Natural killer cell (primary cell): ENCODE measurements at regions not wholly inside any gene's neighbourhood (a gene's known extent, or its start where the extent isn't known, plus 50 kb on each side); places are given as distances from the start of the nearest gene placed in this dataset.
"Not testable (repeated sequence)": the region's sequence is repeated elsewhere in the genome, so short reads cannot be mapped to it uniquely, and the experiment has no call there.

Source experiments
- ATAC-seq, 3 donors: fragments of 150-1000 bp in 2 of 3; fragments of 200-7000 bp in 1 of 3; cut with Tn5 transposase; 1 replicate in 1 of 3; 2 replicates in 2 of 3; pipeline ENCODE4 v1.10.0; 2021; ENCODE audit warnings: mild to moderate bottlenecking in 2 of 3, moderate library complexity in 2 of 3
- DNase-seq, 2 donors: peaks; one replicate each; pipeline versions ENCODE4 v3.0.0 to v3.0.0-alpha.2; 2013 to 2021; ENCODE audit warnings: mixed read lengths in 1 of 2
- H3K27ac ChIP-seq: one replicate; pipeline ENCODE4 v1.5.1; 2013; ENCODE audit warnings: mild to moderate bottlenecking, low read length
- H3K27me3 ChIP-seq: one replicate; pipeline ENCODE4 v1.6.1; 2013; ENCODE audit warnings: low read length; ENCODE audit not compliant: control insufficient read depth, insufficient read depth
- H3K36me3 ChIP-seq: one replicate; pipeline ENCODE4 v1.6.1; 2013; ENCODE audit warnings: low read length; ENCODE audit not compliant: control insufficient read depth, insufficient read depth
- H3K4me1 ChIP-seq: one replicate; pipeline ENCODE4 v1.6.1; 2013; ENCODE audit warnings: low read length; ENCODE audit not compliant: control insufficient read depth, insufficient read depth
- H3K4me3 ChIP-seq: one replicate; pipeline ENCODE4 v1.5.1; 2013; ENCODE audit warnings: low read length
- H3K9me3 ChIP-seq: one replicate; pipeline ENCODE4 v1.6.1; 2013; ENCODE audit warnings: low read length; ENCODE audit not compliant: control insufficient read depth, insufficient read depth
- H3K27ac Mint-ChIP-seq, 2 donors: one replicate each; pipeline ENCODE4 v1.8.0; 2022; ENCODE audit warnings: mild to moderate bottlenecking in 2 of 2, mixed read lengths in 2 of 2, moderate library complexity in 1 of 2
- H3K27me3 Mint-ChIP-seq, 2 donors: one replicate each; pipeline ENCODE4 v1.8.0; 2022; ENCODE audit warnings: low read depth in 2 of 2, mixed read lengths in 2 of 2
- H3K36me3 Mint-ChIP-seq: one replicate; pipeline ENCODE4 v1.8.0; 2022; ENCODE audit warnings: mixed read lengths
- H3K4me1 Mint-ChIP-seq, 2 donors: one replicate each; pipeline ENCODE4 v1.8.0; 2022; ENCODE audit warnings: mixed read lengths in 2 of 2
- H3K4me3 Mint-ChIP-seq: one replicate; pipeline ENCODE4 v1.8.0; 2022; ENCODE audit warnings: mild to moderate bottlenecking, moderate library complexity, mixed read lengths
- H3K9me3 Mint-ChIP-seq, 2 donors: one replicate each; pipeline ENCODE4 v1.8.0; 2022; ENCODE audit warnings: mixed read lengths in 2 of 2
- CTCF ChIP-seq: fragments of 200-600 bp; IDR thresholded peaks from one replicate; pipeline ENCODE4 v1.8.0; 2022; ENCODE audit warnings: antibody characterized with exemption
- WGBS: methylation state at CpG from one replicate; pipeline ENCODE4 v1.1.7; 2013; ENCODE audit warnings: missing lambda C conversion rate; ENCODE audit not compliant: insufficient coverage; 5-methylcytosine and 5-hydroxymethylcytosine counted together
- intact Hi-C: fragments of 100-400 bp; cut with micrococcal nuclease; formaldehyde crosslinking; loops from one replicate; pipeline ENCODE4 v1.14.2; 2022

- Mint-ChIP-seq H3K9me3 (no peaks in the 10 kb centered on the region), H3K4me1 (peaks cover 17 to 21% of the 10 kb centered on the region in 2 donors), H3K4me3 (no peak overlapping the region), H3K27ac (no peak overlapping the region), H3K36me3 (no peaks in the 10 kb centered on the region), H3K27me3 (peaks cover 49 to 81% of the 10 kb centered on the region in 2 donors)
- ATAC-seq (no peak), DNase-seq (no peak)
- no peak for TF ChIP-seq CTCF
- intact Hi-C loops = no loop called here
- Histone ChIP-seq H3K4me3 (no peak overlapping the region), H3K27ac (no peak overlapping the region), H3K9me3 (no peaks in the 10 kb centered on the region), H3K36me3 (no peaks in the 10 kb centered on the region), H3K4me1 (no peaks in the 10 kb centered on the region), H3K27me3 (peaks cover 13% of the 10 kb centered on the region)
- 90% methylated on average over 4 of the region's 4 CpGs for whole genome bisulfite sequencing
Measured at GRCh38 chr15:91356083-91356482, 256.0 kb downstream of the SV2B start.

GRCh38 chr15:91357011-91357410 lies 257.0 kb downstream of the SV2B start:
- Mint-ChIP-seq H3K27me3 (peaks cover 50 to 82% of the 10 kb centered on the region in 2 donors), H3K9me3 (no peaks in the 10 kb centered on the region), H3K27ac (no peak overlapping the region), H3K4me3 (no peak overlapping the region), H3K4me1 (peaks cover 17 to 18% of the 10 kb centered on the region in 2 donors), H3K36me3 (no peaks in the 10 kb centered on the region)
- H3K36me3 ChIP-seq = no peaks in the 10 kb centered on the region
- H3K27ac ChIP-seq = no peak overlapping the region
- H3K27me3 ChIP-seq = peaks cover 13% of the 10 kb centered on the region
- ATAC-seq (no peak), DNase-seq (no peak)
- no peaks in the 10 kb centered on the region for H3K4me1 ChIP-seq
- WGBS = 84% methylated on average over 3 of the region's 3 CpGs
- intact Hi-C loops = no loop called here
- no peak for TF ChIP-seq CTCF
- no peaks in the 10 kb centered on the region for H3K9me3 ChIP-seq
- no peak overlapping the region for H3K4me3 ChIP-seq

- Mint-ChIP-seq H3K27ac (no peak overlapping the region), H3K4me3 (no peak overlapping the region), H3K9me3 (no peaks in the 10 kb centered on the region), H3K36me3 (no peaks in the 10 kb centered on the region), H3K27me3 (peaks cover 50 to 85% of the 10 kb centered on the region in 2 donors), H3K4me1 (peaks cover 17 to 18% of the 10 kb centered on the region in 2 donors)
- DNase-seq (no peak), ATAC-seq (no peak)
- H3K4me3 ChIP-seq = no peak overlapping the region
- H3K27me3 ChIP-seq = peaks cover 13% of the 10 kb centered on the region
- H3K36me3 ChIP-seq = no peaks in the 10 kb centered on the region
- no peak for TF ChIP-seq CTCF
- H3K4me1 ChIP-seq = no peaks in the 10 kb centered on the region
- H3K27ac ChIP-seq = no peak overlapping the region
- H3K9me3 ChIP-seq = no peaks in the 10 kb centered on the region
- WGBS = 93% methylated on average over 10 of the region's 10 CpGs
- intact Hi-C loops = no loop called here
Measured at GRCh38 chr15:91357486-91357885, 257.4 kb downstream of the SV2B start.

GRCh38 chr15:91358405-91358804 lies 258.3 kb downstream of the SV2B start:
- no peak overlapping the region for H3K4me3 ChIP-seq
- no peaks in the 10 kb centered on the region for H3K9me3 ChIP-seq
- H3K36me3 ChIP-seq = no peaks in the 10 kb centered on the region
- peaks cover 16 to 18% of the 10 kb centered on the region in 2 donors for H3K4me1 Mint-ChIP-seq
- no peak overlapping the region for H3K27ac ChIP-seq
- peaks cover under 1% of the 10 kb centered on the region for H3K36me3 Mint-ChIP-seq
- H3K4me3 Mint-ChIP-seq = no peak overlapping the region
- ATAC-seq = no peak
- no peaks in the 10 kb centered on the region for H3K4me1 ChIP-seq
- no peak for DNase-seq
- H3K27me3 ChIP-seq = peaks cover 13% of the 10 kb centered on the region
- intact Hi-C loops = no loop called here
- 85% methylated on average over 3 of the region's 3 CpGs for WGBS
- H3K27me3 Mint-ChIP-seq = peaks cover 44 to 80% of the 10 kb centered on the region in 2 donors
- H3K9me3 Mint-ChIP-seq = no peaks in the 10 kb centered on the region
- no peak for TF ChIP-seq CTCF
- no peak overlapping the region for H3K27ac Mint-ChIP-seq

GRCh38 chr15:91361696-91362095 lies 261.6 kb downstream of the SV2B start:
- Mint-ChIP-seq H3K27me3 (peaks cover 30 to 74% of the 10 kb centered on the region in 2 donors), H3K36me3 (peaks cover 16% of the 10 kb centered on the region), H3K4me1 (peaks cover 6 to 12% of the 10 kb centered on the region in 2 donors)
- H3K4me3 ChIP-seq, H3K9me3 ChIP-seq, H3K9me3 Mint-ChIP-seq, H3K27ac ChIP-seq, H3K27me3 ChIP-seq, ATAC-seq, DNase-seq, H3K27ac Mint-ChIP-seq, H3K4me3 Mint-ChIP-seq, intact Hi-C loops, H3K36me3 ChIP-seq, H3K4me1 ChIP-seq: not testable (repeated sequence)
- WGBS = 96% methylated on average over 3 of the region's 3 CpGs
